Epidermal melanocyte (primary cell): ENCODE measurements at regions not wholly inside any gene's neighbourhood (a gene's known extent, or its start where the extent isn't known, plus 50 kb on each side); places are given as distances from the start of the nearest gene placed in this dataset.
A peak's percentile ranks its signal among the peaks of the same experiment; 100 is the strongest.
"Not testable (repeated sequence)": the region's sequence is repeated elsewhere in the genome, so short reads cannot be mapped to it uniquely, and the experiment has no call there.

Source experiments
- DNase-seq: peaks from one replicate; pipeline ENCODE4 v3.0.0; 2011; ENCODE audit warnings: low spot score; ENCODE audit not compliant: insufficient read length

DNA sequence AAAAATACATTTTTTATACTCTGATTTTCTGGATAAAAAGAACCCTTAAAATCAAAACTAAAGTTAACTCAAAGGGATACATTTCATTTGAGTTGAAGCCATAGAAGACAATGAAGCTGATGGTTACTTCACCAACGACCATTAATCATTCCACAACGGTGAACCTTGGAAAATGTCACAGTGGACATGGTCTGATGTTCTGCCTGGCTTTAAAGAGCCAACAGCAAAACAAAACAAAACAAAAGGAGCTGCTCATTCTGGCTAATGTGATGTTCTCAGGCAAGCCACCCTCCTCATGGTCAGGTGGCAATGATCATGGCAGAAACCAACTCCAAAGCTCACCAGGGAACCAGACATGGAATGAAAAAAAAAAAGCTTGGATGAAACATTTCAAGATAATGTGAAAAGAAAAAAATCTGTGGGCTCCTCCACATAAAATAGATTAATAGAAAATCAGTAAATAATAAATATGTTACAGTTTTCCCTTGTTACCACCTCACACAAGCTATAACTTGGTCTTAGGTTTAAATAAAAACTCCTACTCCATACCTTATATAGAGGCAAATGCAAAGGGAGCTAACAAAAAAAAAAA is 90.1 kb upstream of the SERTAD2 start:
- DNase-seq, result no peak

DNA sequence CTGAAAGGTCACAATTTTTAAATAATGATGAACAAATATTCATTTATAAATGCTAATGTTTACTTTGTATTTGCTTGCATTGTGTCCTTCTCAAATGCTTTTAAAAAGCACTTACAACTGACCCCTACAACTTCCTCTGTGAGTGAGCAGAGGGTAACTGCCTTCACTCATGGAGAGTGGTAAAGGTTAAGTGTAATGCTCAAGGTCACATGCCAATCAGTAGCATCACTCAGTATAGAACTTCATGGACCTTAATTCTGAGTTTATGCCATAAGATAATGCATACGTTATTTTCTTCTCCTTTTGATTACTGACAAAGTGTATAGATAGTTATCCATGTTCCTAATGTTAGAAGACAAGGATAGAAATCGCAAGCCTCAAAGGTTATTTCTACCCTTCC is 91.8 kb upstream of the SERTAD2 start:
- no peak for DNase-seq

- DNase-seq, result not testable (repeated sequence)
Measured at GRCh38 chr2:64747690-64748091, 94.0 kb upstream of the SERTAD2 start.

- no peak for DNase-seq
Measured at GRCh38 chr2:64748147-64748546, 94.4 kb upstream of the SERTAD2 start.

GRCh38 chr2:64748561-64748960 is 94.8 kb upstream of the SERTAD2 start:
- DNase-seq, result no peak

- no peak for DNase-seq
Measured at GRCh38 chr2:64749446-64749845, 95.7 kb upstream of the SERTAD2 start.

DNA sequence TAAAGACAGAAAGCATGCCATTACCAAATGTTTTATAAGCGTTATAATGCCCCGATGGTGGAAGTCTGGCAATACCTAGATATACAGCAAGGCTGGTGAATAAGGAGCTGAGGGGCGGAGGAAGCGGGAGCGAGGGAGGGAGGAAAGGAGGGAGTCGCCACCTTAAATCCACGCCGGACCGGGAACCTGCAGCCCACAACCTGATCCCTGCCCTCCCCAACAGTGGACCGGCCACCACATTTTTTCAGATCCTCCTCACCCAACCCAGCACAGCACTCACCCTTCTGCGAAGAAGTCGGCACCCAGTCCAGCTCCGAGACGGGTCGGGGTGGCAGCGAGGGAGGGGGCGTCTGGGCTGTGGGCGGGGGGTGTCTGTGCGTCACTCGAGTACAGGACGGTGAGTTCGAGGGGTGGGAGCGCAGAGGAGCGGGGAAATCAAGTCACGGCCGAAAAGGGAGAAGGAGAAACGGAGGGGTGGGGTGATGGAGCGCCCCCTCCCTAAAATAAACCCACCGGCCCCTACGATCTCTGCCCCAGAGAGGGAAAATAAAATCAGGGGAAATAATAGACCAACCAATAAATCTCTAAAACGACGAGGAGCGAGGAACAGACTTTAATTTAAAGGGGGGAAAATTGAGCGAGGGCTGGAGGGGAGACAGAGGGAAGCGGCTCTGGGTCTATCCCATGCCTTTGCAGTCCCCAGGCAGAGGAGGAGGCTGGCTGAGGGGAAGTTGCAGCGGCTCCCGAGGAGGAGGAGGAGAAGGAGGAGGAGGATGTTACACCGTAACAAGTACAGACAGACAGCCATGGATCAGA is 96.5 kb upstream of the SERTAD2 start:
- DNase-seq, result no peak

DNA sequence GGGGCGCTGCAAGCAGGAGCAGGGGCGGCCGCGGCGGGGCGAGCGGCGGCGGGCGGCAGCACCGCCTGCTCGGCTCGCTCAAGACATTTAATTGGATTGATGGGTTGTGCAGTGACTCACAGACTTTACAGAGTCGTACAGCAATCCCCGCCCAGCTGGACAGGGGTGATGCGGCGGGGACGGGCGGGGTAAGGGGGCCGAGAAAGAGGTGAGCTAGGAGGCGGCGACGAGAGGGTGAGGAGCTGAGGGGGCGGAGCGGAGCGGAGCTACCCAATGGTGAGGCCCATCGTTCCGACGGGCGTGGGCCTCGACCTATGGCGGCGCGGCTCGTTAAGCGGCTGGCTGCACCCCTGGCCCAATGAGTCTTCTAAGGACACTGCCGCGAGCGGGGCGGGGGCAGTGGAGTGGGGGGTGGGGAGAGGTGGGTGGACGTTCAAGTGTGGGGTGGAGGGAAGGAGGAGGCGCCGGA is 97.1 kb upstream of the SERTAD2 start:
- no peak for DNase-seq

GRCh38 chr2:64751286-64752260 is 97.9 kb upstream of the SERTAD2 start:
- peak; percentile 85 for DNase-seq

- no peak for DNase-seq
Measured at GRCh38 chr2:64753399-64753798, 99.7 kb upstream of the SERTAD2 start.

GRCh38 chr2:64754570-64754969 is 100.9 kb upstream of the SERTAD2 start:
- DNase-seq, result no peak

DNA sequence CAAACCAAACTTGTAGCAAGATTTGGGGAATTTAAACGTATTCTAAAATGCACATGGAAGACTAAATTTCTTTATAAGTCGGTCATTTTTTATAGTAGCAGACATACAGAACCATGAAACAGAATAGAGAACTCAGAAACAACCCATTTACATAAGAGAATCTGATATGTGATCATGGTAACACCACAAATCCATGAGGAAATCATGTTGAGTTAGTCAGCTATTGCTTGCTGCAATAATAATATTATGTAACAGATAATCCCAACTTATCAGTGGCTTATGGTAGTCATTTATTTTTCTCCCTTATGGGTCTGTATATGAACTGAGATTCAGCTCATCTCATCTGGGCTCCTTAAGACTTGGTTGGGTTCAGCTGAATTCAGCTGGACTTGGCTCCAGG is 103.4 kb upstream of the SERTAD2 start:
- DNase-seq, result no peak

DNA sequence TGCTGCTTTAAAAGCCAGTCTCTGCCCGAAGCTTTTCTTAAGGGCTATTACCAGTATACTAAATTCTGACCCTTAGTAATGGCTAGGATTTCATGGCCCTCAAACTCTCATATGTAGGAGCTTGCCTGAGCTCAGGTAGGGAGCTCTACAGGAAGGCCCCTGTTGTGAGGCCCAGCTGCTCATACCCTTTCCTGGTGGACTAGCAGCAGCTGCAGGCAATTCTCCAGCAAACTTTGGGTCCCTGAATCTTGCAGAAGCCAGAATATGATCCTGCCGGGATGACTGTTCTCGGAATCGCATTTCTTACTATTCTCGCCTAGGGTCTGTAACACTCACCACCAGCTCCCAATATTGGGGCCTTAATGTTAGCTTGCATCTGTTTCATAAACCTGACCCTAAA is 106.4 kb upstream of the SERTAD2 start:
- no peak for DNase-seq

DNA sequence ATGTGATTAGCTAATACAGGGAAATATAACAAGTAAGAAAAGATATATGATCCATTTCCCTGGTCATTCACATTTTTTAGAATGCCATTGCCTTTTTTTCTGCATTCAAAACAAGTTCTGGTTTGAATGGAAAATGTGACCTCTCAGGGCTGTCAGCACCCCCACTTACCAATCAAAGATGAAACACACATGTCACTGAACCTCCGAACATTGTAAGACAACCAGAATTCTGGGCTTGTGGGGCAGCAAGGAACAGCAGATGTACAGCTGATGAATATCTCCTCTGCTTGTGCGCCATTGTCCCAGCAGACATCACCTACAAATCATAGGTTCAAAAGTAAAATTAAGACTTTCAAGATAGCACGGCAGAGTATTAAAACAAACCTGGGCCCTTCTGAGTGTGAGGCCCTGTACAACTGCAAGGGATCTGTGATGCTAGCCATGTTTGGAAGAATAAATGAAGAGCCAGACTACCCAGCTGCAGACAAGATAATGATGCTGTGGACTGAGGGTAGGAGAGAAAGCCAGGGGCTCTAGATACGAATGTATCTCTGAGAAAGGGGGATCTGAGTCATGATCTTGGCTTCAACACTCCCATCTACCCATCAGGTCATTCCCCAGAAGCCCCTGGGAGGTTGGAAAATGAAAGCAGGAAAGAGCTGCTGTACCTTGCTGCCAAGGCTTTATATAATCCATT is 108.7 kb upstream of the SERTAD2 start:
- no peak for DNase-seq

DNA sequence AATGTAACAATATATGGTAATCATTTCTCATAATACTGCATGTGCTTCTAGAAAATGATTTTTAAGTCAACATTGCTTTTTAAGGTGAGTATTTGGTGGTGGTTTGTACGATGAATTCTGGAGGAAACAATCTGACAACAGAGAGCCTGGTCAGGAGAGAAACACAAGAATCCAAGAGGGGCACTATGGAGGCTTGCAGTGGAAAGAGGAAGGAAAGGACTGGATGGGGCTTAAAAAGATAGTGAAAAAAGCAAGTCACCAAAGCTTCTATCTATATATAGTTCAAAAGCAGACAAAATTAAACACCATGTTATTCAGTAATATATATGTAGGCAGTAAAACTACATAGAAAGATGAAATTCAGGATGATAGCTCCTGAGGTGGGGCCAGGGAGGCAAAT is 109.4 kb upstream of the SERTAD2 start:
- no peak for DNase-seq

DNA sequence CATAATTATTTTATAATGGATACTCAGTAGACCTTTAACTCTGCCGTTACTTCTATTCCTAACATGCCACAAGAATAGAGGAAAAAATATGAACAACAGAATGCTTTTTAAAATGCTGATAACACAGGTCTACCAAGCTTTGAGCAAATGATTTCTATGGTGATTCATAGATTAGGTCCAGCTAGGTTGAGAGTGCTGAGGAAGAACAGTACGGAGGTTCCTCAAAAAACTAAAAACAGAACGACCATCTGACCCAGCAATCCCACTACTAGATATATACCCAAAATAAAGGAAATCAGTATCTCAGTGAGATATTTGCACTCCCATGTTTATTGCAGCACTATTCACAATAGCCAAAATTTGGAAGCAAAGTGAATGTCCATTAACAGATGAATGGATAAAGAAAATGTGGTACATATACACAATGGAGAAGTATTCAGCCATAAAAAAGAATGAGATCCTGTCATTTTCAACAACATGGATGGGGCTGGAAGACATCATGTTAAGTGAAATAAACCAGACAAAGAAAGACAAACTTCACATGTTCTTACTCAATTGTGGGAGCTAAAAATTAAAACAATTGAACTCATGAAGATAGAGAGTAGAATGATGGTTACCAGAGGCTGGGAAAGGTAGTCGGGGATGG is 111.6 kb upstream of the SERTAD2 start:
- DNase-seq, result no peak

DNA sequence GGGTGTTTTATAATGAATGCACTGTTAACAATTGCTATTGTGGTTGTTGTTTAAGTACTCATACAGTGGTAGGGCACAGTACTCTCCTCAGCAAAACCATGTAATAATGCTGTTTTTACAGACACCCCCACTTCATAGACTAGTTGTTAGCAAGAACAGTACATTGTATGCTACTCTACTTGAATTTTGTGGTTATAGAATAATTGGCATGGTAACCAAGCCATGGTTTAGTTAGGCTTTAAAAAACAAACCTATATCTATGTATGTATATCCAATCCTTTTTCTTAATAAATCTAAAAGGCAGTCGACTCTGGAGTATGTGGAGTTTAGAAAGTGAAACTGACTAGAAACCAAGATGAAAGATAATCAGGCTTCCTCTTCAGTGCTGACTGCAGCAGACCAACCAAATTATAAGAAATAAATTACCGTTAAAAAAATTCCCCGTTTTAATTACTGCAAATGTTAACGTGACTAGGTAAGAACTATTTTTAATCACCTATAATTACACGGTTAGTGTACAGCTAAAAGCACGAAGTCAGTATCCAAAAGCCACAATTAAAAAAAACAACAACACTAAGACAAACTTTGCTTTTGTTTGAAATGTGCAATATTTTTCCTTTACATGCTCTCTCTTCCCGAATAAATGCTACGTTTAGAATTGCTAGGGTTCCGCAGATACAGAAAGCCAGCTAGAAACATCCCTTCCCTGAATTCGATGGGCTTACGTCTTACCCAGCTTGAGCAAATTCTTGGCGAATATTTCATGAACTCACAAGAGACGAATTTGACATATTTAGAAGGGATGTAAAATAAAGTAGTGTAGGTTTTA is 113.3 kb upstream of the SERTAD2 start:
- DNase-seq, result no peak

- DNase-seq, result peak; percentile 62
Measured at GRCh38 chr2:64767670-64768468, 114.2 kb upstream of the SERTAD2 start.

DNA sequence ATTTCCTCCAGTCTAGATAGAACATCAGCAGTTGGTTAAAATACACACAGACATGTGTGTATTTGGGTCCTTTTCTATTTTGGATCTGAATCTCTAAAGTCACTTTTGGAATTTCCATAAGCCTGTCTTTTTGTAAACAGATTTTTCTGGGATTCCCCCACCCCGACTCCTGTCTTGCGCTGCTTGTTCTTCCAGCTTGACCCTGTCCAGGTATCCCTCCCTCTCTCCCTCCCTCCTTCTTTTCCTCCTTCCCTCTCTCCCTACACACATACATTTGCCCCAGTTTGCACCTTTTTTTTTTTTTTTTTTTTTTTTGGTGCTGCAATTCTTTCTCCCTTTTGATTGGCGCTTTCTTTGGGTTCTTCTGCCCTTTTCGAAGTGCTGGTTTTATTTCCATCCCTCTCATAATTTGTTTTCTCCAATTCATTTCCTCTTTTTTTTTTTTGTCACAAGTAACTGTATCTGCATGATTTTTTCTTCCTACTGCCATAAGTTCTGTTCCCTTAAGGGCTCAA is 114.8 kb upstream of the SERTAD2 start:
- DNase-seq, result no peak
